ENCODE measurements at regions not wholly inside any gene's neighbourhood (a gene's known extent, or its start where the extent isn't known, plus 50 kb on each side); places are given as distances from the start of the nearest gene placed in this dataset.

GRCh38 chr10:35949811-35950211, 307.7 kb upstream of the FZD8 start:
- no peaks in the 10 kb centered on the region for H3K4me1 ChIP-seq
- H3K27me3 ChIP-seq: peaks cover 3% of the 10 kb centered on the region
- H3K36me3 ChIP-seq: no peaks in the 10 kb centered on the region
- no peak overlapping the region for H3K4me3 ChIP-seq
- H3K9me3 ChIP-seq: no peaks in the 10 kb centered on the region
- WGBS: 78% methylated on average over 5 of the region's 5 CpGs
- no peak overlapping the region for H3K27ac ChIP-seq
- TF ChIP-seq POLR2AphosphoS5 (IDR thresholded peaks at IDR 0.05): no peak
- no peak for TF ChIP-seq EP300 (IDR thresholded peaks at IDR 0.05)
- TF ChIP-seq CTCF (IDR thresholded peaks at IDR 0.05): no peak
- no peak for TF ChIP-seq POLR2A (IDR thresholded peaks at IDR 0.05)
- DNase-seq (ENCODE audit: low spot score in 2 of 2): no peak

GRCh38 chr10:35946556-35946955, 304.5 kb upstream of the FZD8 start:
- TF ChIP-seq POLR2AphosphoS5 (IDR thresholded peaks at IDR 0.05) (no peak), POLR2A (IDR thresholded peaks at IDR 0.05) (no peak), CTCF (IDR thresholded peaks at IDR 0.05) (no peak), EP300 (IDR thresholded peaks at IDR 0.05) (no peak)
- H3K27ac ChIP-seq: no peak overlapping the region
- DNase-seq (ENCODE audit: low spot score in 2 of 2): no peak
- H3K9me3 ChIP-seq: no peaks in the 10 kb centered on the region
- H3K27me3 ChIP-seq: no peaks in the 10 kb centered on the region
- WGBS: 73% methylated on average over 3 of the region's 3 CpGs
- no peak overlapping the region for H3K4me3 ChIP-seq
- H3K4me1 ChIP-seq: no peaks in the 10 kb centered on the region
- H3K36me3 ChIP-seq: no peaks in the 10 kb centered on the region

GRCh38 chr10:35942057-35942456, 300.0 kb upstream of the FZD8 start:
- DNase-seq (ENCODE audit: low spot score in 2 of 2): no peak
- 80% methylated on average over 3 of the region's 3 CpGs for WGBS
- no peak overlapping the region for H3K4me3 ChIP-seq

GRCh38 chr10:35940141-35941041, 298.3 kb upstream of the FZD8 start:
- DNase-seq (ENCODE audit: low spot score in 2 of 2): no peak
- TF ChIP-seq EP300 (IDR thresholded peaks at IDR 0.05) (no peak), POLR2AphosphoS5 (IDR thresholded peaks at IDR 0.05) (no peak), POLR2A (IDR thresholded peaks at IDR 0.05) (no peak), CTCF (IDR thresholded peaks at IDR 0.05) (no peak)

More at GRCh38 chr10:35942057-35942456, 300.0 kb upstream of the FZD8 start:
- no peak overlapping the region for H3K27ac ChIP-seq
- H3K27me3 ChIP-seq: no peaks in the 10 kb centered on the region
- no peaks in the 10 kb centered on the region for H3K9me3 ChIP-seq
- TF ChIP-seq CTCF (IDR thresholded peaks at IDR 0.05): no peak
- no peak for TF ChIP-seq EP300 (IDR thresholded peaks at IDR 0.05)
- no peak for TF ChIP-seq POLR2A (IDR thresholded peaks at IDR 0.05)
- no peak for TF ChIP-seq POLR2AphosphoS5 (IDR thresholded peaks at IDR 0.05)
- H3K36me3 ChIP-seq: no peaks in the 10 kb centered on the region
- H3K4me1 ChIP-seq: peaks cover 5% of the 10 kb centered on the region

GRCh38 chr10:35938160-35938559, 296.1 kb upstream of the FZD8 start:
- no peaks in the 10 kb centered on the region for H3K27me3 ChIP-seq
- no peaks in the 10 kb centered on the region for H3K9me3 ChIP-seq
- H3K36me3 ChIP-seq: no peaks in the 10 kb centered on the region
- H3K4me1 ChIP-seq: peaks cover 5% of the 10 kb centered on the region
- no peak for DNase-seq (ENCODE audit: low spot score in 2 of 2)
- TF ChIP-seq POLR2A (IDR thresholded peaks at IDR 0.05) (no peak), EP300 (IDR thresholded peaks at IDR 0.05) (no peak), POLR2AphosphoS5 (IDR thresholded peaks at IDR 0.05) (no peak), CTCF (IDR thresholded peaks at IDR 0.05) (no peak)
- no peak overlapping the region for H3K27ac ChIP-seq
- no peak overlapping the region for H3K4me3 ChIP-seq
- 75% methylated on average over 5 of the region's 5 CpGs for WGBS

More at GRCh38 chr10:35940141-35941041, 298.3 kb upstream of the FZD8 start:
- Histone ChIP-seq H3K4me1 (peaks cover 5% of the 10 kb centered on the region), H3K4me3 (no peak overlapping the region), H3K27me3 (no peaks in the 10 kb centered on the region), H3K36me3 (no peaks in the 10 kb centered on the region), H3K9me3 (no peaks in the 10 kb centered on the region), H3K27ac (no peak overlapping the region)
- 50% methylated on average over 13 of the region's 14 CpGs for WGBS
